NK-92 (cell line): ENCODE measurements at regions not wholly inside any gene's neighbourhood (a gene's known extent, or its start where the extent isn't known, plus 50 kb on each side); places are given as distances from the start of the nearest gene placed in this dataset.
"Not testable (repeated sequence)": the region's sequence is repeated elsewhere in the genome, so short reads cannot be mapped to it uniquely, and the experiment has no call there.

Experiments
- DNase-seq: peaks from one replicate; lab custom pipeline; 2025; ENCODE audit not compliant: unreplicated experiment; lab: John Stamatoyannopoulos, UW

DNA sequence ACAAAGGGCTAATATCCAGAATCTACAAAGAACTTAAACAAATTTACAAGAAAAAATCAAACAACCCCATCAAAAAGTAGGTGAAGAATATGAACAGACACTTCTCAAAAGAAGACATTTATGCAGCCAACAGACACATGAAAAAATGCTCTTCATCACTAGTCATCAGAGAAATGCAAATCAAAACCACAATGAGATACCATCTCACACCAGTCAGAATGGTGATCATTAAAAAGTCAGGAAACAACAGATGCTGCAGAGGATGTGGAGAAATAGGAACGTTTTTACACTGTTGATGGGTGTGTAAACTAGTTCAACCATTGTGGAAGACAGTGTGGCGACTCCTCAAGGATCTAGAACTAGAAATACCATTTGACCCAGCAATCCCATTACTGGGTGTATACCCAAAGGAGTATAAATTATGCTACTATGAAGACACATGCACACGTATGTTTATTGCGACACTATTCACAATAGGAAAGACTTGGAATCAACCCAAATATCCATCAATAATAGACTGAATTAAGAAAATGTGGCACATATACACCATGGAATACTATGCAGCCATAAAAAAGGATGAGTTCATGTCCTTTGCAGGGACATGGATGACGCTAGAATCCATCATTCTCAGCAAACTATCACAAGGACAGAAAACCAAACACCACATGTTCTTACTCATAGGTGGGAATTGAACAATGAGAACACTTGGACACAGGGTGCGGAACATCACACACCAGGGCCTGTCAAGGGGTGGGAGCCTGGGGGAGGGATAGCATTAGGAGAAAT is 241.5 kb downstream of the KCNRG start:
- DNase-seq = not testable (repeated sequence)

- no peak for DNase-seq
Measured at GRCh38 chr13:50257646-50258045, 242.4 kb downstream of the KCNRG start.

GRCh38 chr13:50261130-50261901 is 246.1 kb downstream of the KCNRG start:
- no peak for DNase-seq

DNA sequence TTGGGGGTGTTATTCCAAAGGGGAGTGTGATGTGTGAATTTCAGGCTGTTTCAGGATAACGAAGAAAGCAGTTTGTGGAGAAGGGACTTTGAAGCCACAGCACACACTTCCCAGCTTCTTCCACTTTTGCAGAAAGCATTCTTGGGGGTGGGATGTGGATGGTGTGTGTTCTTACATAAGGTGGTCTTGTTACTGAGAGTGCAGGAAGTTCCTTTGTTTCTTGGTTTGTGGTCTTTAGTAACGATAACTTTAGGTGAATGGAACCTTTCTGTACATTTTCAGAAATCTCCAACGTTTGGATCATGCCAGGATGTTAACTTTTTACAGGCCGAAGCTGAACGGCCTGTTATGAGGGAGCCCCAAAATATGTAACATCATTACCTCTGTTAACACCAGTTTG is 251.8 kb downstream of the KCNRG start:
- DNase-seq = no peak

DNA sequence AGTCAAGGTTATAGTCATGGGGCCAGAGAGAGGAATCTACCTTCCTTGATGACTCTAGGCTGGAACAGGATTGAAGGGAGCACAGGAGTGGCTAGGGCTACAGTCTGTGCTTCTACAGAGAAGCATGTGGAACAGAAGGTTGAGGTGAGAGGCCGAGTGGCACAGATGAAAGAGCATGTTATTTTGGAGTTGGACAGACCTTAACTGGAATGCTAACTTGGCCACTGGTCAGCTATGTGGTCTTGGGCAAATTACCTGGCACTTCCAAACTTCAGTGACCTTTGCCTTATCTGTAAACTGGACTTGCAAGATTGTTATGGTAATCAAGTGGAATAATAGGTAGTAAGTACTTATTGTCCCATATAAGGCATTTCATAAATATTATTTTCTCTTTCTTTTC is 252.7 kb downstream of the KCNRG start:
- no peak for DNase-seq

DNA sequence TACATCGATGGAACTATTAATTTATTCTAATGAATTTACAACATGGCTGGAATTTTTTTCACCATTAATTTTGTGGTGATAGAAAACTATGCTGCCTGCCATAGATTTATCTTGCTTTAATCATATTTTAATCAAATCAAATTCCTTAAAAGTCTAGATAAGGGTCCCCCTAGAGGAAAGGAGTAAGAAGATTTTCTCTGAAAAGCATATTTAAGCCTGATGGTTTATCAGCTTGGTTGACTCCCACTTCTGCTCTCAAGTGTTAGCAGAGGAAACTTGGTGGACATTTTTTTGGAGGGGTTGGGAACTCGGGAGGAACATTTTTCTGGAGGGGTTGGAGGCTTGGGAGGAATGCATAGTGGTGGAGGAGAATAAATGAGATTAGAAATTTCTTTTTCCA is 253.3 kb downstream of the KCNRG start:
- DNase-seq = no peak

DNA sequence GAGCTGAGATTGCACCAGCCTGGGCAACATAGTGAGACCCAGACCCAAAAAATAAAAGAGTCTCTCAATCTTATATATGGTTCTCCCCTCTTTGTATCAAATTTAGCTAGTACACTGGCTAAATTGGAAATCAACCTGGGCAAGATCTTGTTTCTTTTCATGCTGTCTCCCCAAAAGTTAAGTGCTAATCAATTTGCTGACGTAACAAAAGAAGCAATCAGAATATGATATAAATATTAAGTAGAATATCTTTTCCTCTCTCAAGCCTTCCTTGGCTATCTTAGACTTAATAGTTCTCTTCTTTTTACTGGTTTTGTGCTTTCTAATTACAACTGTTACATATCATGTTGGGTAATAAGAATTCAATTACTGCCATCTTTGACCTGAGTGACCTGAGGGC is 258.9 kb downstream of the KCNRG start:
- no peak for DNase-seq

- DNase-seq = no peak
Measured at GRCh38 chr13:50275392-50276063, 260.3 kb downstream of the KCNRG start.

GRCh38 chr13:50276550-50276949 is 261.3 kb downstream of the KCNRG start:
- no peak for DNase-seq

DNA sequence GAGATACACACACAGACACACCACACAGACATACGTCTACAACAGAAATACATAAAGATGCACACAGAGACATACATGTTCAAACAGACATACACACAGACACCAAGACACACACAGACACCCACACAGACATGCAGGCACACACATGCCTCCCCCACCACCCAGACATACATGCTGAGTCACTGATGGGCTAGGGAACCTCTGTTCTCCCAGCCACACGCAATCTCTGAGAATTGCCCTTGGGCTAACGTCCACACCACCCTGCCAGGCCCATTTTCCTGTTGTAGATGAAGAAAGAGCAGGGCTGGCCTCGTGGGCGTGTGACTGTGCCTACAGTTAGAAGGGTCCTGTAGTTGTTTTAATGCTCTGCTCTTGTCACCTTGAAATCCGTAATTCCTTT is 261.9 kb downstream of the KCNRG start:
- DNase-seq = no peak

GRCh38 chr13:50277906-50278305 is 262.7 kb downstream of the KCNRG start:
- no peak for DNase-seq

GRCh38 chr13:50280441-50280937 is 265.2 kb downstream of the KCNRG start:
- no peak for DNase-seq

DNA sequence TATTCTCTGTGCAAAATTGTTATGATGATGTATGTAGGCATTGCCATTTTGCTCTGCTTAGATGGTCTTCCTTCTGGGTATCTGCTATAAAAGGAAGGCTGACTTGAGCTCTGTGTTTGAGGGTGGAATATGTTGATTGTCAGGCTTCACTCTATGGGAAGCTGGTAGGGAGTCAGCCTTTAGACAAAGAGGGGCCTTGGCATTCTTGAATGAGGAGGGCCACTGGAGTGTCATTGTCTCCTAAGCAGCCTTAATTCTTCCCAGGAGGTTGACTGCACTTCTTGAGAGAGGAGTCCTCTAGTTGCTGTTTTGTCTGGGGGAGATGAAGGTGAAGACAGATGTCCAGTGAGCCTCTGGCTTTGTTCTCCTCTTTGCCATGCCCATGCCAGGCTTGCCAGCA is 266.8 kb downstream of the KCNRG start:
- DNase-seq = no peak

DNA sequence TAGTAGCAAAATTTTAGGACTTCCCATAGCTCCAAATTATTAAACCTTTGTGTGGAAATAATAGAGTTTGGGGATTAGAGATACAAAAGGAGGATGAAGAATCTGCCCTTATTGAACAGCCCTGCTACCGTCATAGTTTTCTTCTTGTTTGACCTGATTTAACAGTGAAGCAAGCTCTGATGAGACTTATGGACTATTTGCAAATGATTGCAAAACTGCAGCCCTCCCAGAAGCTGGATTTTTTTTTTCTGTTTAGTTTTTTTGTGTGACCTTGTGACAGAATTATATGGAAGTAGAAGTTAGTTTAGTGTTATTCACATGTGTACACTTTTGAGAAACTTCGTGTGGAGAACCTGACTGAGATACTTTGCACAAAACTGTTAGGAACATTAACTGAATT is 267.8 kb downstream of the KCNRG start:
- DNase-seq = no peak

GRCh38 chr13:50284540-50284939 is 269.3 kb downstream of the KCNRG start:
- no peak for DNase-seq

GRCh38 chr13:50285283-50285682 is 270.0 kb downstream of the KCNRG start:
- no peak for DNase-seq

GRCh38 chr13:50286324-50286723 is 271.1 kb downstream of the KCNRG start:
- no peak for DNase-seq

- DNase-seq = no peak
Measured at GRCh38 chr13:50290186-50290585, 274.9 kb downstream of the KCNRG start.

GRCh38 chr13:50291611-50292010 is 276.4 kb downstream of the KCNRG start:
- DNase-seq = no peak

GRCh38 chr13:50292081-50292480 is 276.8 kb downstream of the KCNRG start:
- DNase-seq = no peak

GRCh38 chr13:50294425-50294824 is 279.2 kb downstream of the KCNRG start:
- DNase-seq = not testable (repeated sequence)
